Kidney epithelial cell (primary cell): ENCODE measurements at regions not wholly inside any gene's neighbourhood (a gene's known extent, or its start where the extent isn't known, plus 50 kb on each side); places are given as distances from the start of the nearest gene placed in this dataset.

Experiments used
- DNase-seq: peaks from one replicate; pipeline ENCODE4 v3.0.0-alpha.2; 2010; ENCODE audit warnings: low read depth
- H3K27me3 ChIP-seq: 2 replicates; pipeline ENCODE4 v1.6.0; 2011; ENCODE audit warnings: low read length; ENCODE audit not compliant: control insufficient read depth, insufficient read depth
- H3K36me3 ChIP-seq: 2 replicates; pipeline ENCODE4 v1.5.1; 2011; ENCODE audit warnings: low read length; ENCODE audit not compliant: control insufficient read depth, insufficient read depth
- H3K4me3 ChIP-seq: 2 replicates; pipeline ENCODE4 v1.5.1; 2011; ENCODE audit warnings: low read depth, mild to moderate bottlenecking, control low read depth, low read length
- CTCF ChIP-seq: IDR thresholded peaks from 2 replicates; pipeline ENCODE4 v1.5.1; 2011; ENCODE audit warnings: mild to moderate bottlenecking, moderate library complexity, low read length, control low read depth, inconsistent platforms; ENCODE audit not compliant: insufficient read depth, poor library complexity, severe bottlenecking

DNA sequence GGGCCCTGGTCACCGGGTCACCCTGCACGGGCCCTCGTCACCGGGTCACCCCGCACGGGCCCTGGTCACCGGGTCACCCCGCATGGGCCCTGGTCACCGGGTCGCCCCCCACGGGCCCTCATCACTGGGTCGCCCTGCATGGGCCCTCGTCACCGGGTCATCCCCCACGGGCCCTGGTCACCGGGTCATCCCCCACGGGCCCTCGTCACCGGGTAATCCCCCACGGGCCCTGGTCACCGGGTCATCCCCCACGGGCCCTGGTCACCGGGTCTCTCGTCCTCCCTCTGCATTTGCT, 77.6 kb downstream of the RIPK4 start:
- H3K4me3 ChIP-seq: no peak overlapping the region
- no peak for DNase-seq
- H3K27me3 ChIP-seq: peaks cover 5% of the 10 kb centered on the region
- no peaks in the 10 kb centered on the region for H3K36me3 ChIP-seq
- TF ChIP-seq CTCF: no peak

DNA sequence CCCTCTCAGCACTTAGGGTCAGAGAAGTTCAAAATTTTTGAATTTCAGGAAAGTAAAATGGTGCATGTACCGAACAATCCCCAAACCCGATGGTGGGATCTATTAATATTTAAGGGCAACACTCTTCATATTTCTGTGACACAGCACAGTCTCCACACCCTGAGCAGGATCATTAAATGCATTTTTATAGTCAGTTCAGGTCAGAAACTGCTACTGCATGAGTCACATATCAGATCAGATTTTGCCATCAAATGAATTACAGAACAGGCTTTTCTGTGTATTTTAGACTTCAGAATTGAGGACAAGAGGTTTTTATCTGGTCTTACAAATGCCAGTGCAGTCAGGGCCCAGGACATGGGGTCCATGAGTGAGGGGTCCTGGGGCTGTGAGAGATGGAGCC, 79.2 kb downstream of the RIPK4 start:
- DNase-seq: no peak
- no peak for TF ChIP-seq CTCF
- H3K36me3 ChIP-seq: no peaks in the 10 kb centered on the region
- no peak overlapping the region for H3K4me3 ChIP-seq
- H3K27me3 ChIP-seq: peaks cover 5% of the 10 kb centered on the region

GRCh38 chr21:41686664-41687063, 80.2 kb downstream of the RIPK4 start:
- Histone ChIP-seq H3K4me3 (no peak overlapping the region), H3K36me3 (no peaks in the 10 kb centered on the region), H3K27me3 (peaks cover 5% of the 10 kb centered on the region)
- TF ChIP-seq CTCF: no peak
- DNase-seq: no peak

DNA sequence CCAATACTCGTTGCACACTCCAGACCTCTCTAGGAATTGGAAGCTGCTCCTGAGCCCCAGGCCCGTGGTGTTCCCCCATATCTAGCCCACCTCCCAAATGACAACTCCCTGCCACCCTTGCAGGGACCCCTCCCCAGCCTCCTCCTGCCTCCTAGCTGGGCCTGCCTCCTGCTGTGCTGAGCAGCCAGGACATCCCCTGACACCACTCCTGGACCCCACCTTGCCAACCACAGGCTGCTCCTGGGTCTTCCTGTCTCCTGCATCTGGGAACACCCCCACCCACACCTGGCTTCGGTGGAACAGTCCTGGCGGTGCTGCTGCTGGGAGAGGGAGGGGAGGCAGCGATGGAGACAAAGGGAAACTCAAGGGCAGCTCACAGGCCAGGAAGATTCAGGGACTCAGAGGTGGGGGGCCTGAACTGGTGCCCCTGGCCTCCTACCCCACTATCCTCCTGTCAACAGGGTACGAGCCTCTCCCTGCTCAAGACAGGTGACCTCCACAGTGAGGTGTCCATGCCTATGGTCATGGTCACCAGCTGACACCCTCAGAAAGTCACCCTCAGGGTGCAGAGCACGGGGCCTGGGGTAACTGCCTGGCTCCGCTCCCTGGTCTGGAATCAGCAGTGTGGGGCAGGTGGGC, 81.2 kb downstream of the RIPK4 start:
- DNase-seq: no peak
- no peaks in the 10 kb centered on the region for H3K36me3 ChIP-seq
- H3K27me3 ChIP-seq: no peaks in the 10 kb centered on the region
- no peak for TF ChIP-seq CTCF
- H3K4me3 ChIP-seq: no peak overlapping the region

DNA sequence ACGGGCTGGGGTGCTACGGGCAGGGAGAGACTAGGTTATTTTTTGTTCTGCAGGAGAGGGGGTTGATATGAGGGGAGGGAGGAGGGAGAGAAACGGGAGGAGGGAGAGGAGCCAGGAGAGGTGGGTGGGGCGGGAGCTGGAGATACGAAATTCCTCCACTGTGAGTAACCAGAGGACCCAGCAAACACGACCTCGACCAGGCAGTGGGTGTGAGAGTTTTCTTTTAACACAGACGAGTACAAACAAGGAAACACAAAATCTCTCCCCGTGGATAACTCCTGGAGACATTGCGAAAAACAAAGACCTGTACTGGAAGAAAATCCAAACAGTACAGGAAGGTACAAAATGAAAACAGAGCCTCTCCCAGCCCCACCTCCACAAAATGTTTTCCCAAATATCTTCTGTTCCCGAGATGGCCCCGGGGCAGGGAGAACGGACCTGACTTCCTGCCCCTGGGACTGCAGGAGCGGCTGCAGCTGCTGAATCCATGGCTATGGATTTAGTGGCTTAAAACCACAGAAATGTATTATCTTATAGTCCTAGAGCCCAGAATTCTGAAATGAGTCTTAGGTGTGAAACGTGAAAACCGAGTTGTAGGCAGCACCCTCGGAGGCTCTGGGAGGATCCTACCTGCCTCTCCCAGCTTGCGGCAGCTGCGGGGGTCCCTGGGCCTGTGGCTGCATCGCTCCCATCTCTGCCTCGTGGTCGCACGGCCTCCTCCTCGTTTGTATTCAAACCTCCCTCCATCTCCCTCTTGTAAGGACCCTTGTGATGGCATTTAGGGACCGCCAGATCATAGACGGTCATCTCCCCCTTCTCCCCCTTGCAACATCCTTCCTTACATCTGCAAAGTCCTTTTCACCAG, 82.2 kb downstream of the RIPK4 start:
- Histone ChIP-seq H3K27me3 (no peaks in the 10 kb centered on the region), H3K4me3 (no peak overlapping the region), H3K36me3 (no peaks in the 10 kb centered on the region)
- DNase-seq: no peak
- no peak for TF ChIP-seq CTCF
